RWPE2 (cell line): ENCODE measurements at regions not wholly inside any gene's neighbourhood (a gene's known extent, or its start where the extent isn't known, plus 50 kb on each side); places are given as distances from the start of the nearest gene placed in this dataset.
A peak's percentile ranks its signal among the peaks of the same experiment; 100 is the strongest.

Experiments used
- ATAC-seq: fragments of 200-7000 bp; cut with Tn5 transposase; 3 replicates; pipeline ENCODE4 v1.9.1; 2021; ENCODE audit warnings: low read depth
- DNase-seq: peaks from one replicate; pipeline ENCODE4 v3.0.0-alpha.2; 2020; ENCODE audit warnings: low spot score
- H3K27ac ChIP-seq: fragments of 450-650 bp; 2 replicates; pipeline ENCODE4 v1.5.1; 2017; ENCODE audit warnings: mild to moderate bottlenecking; ENCODE audit not compliant: poor library complexity, severe bottlenecking
- H3K27me3 ChIP-seq: fragments of 250-450 bp; sonication (Bioruptor Pico); 2 replicates; pipeline ENCODE4 v1.5.1; 2021; ENCODE audit warnings: mild to moderate bottlenecking, moderate library complexity; ENCODE audit not compliant: insufficient read depth, poor library complexity, severe bottlenecking
- H3K36me3 ChIP-seq: fragments of 250-450 bp; sonication (Bioruptor Pico); 2 replicates; pipeline ENCODE4 v1.5.1; 2020; ENCODE audit warnings: low read depth, mild to moderate bottlenecking, moderate library complexity
- H3K4me1 ChIP-seq: fragments of 250-450 bp; sonication (Bioruptor Pico); 2 replicates; pipeline ENCODE4 v1.5.1; 2021; ENCODE audit warnings: mild to moderate bottlenecking, moderate library complexity; ENCODE audit not compliant: insufficient read depth, poor library complexity, severe bottlenecking
- H3K4me3 ChIP-seq: fragments of 250-450 bp; sonication (Bioruptor Pico); 2 replicates; pipeline ENCODE4 v1.5.1; 2021; ENCODE audit warnings: mild to moderate bottlenecking, moderate library complexity; ENCODE audit not compliant: severe bottlenecking
- H3K9me3 ChIP-seq: fragments of 250-450 bp; sonication (Bioruptor Pico); 2 replicates; pipeline ENCODE4 v1.5.1; 2021; ENCODE audit warnings: mild to moderate bottlenecking, moderate library complexity; ENCODE audit not compliant: severe bottlenecking
- TF ChIP-seq, protein P1 (sequence below): fragments of 450-650 bp; IDR thresholded peaks from one replicate; pipeline ENCODE4 v1.5.1; 2017; ENCODE audit warnings: mild to moderate bottlenecking, moderate library complexity; ENCODE audit not compliant: poor library complexity, severe bottlenecking

DNA sequence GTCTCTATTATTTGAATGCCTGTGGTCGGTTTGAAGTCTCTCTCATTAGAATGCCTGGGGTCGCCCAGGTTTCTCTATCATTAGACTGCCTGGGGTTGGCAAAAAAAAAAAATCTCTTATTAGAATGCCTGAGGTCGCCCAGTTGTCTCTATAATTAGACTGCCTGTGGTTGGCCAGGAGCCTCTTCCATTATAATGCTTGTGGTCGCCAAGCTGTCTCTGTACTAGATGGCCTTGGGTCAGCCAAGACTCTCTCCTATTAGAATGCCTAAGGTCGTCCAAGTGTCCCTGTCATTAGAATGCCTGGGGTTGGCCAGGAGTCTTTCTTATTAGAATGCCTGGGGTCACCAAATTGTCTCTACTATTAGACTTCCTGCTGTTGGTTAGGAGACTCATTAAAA lies 2228.4 kb downstream of the TP53TG3F start:
- Histone ChIP-seq H3K4me1 (no peaks in the 10 kb centered on the region), H3K4me3 (no peak overlapping the region), H3K36me3 (no peaks in the 10 kb centered on the region), H3K27me3 (no peaks in the 10 kb centered on the region), H3K9me3 (peaks cover 2% of the 10 kb centered on the region), H3K27ac (no peak overlapping the region)
- TF ChIP-seq, protein P1, sequence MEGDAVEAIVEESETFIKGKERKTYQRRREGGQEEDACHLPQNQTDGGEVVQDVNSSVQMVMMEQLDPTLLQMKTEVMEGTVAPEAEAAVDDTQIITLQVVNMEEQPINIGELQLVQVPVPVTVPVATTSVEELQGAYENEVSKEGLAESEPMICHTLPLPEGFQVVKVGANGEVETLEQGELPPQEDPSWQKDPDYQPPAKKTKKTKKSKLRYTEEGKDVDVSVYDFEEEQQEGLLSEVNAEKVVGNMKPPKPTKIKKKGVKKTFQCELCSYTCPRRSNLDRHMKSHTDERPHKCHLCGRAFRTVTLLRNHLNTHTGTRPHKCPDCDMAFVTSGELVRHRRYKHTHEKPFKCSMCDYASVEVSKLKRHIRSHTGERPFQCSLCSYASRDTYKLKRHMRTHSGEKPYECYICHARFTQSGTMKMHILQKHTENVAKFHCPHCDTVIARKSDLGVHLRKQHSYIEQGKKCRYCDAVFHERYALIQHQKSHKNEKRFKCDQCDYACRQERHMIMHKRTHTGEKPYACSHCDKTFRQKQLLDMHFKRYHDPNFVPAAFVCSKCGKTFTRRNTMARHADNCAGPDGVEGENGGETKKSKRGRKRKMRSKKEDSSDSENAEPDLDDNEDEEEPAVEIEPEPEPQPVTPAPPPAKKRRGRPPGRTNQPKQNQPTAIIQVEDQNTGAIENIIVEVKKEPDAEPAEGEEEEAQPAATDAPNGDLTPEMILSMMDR: no peak
- DNase-seq: no peak
- ATAC-seq: no peak

DNA sequence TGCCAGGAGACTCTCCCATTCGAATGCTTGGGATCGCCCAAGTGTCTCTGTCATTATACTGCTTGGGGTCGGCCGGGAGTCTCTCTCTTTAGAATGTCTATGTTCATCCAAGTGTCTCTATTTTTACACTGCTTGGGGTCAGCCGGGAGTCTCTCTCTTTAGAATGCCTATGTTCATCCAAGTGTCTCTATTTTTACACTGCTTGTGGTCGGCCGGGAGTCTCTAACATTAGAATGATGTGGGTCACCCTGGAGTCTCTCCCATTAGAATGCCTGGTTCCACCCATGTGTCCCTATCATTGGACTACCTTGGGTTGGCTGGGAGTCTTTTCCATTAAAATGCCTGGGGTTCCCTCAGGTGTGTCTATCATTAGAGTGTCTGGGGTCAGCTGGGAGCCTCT lies 2230.4 kb downstream of the TP53TG3F start:
- no peaks in the 10 kb centered on the region for H3K36me3 ChIP-seq
- no peak for ATAC-seq
- peaks cover 2% of the 10 kb centered on the region for H3K9me3 ChIP-seq
- H3K4me1 ChIP-seq: no peaks in the 10 kb centered on the region
- no peaks in the 10 kb centered on the region for H3K27me3 ChIP-seq
- H3K4me3 ChIP-seq: no peak overlapping the region
- peak; percentile 8 for DNase-seq
- TF ChIP-seq, protein P1: no peak
- H3K27ac ChIP-seq: no peak overlapping the region

DNA sequence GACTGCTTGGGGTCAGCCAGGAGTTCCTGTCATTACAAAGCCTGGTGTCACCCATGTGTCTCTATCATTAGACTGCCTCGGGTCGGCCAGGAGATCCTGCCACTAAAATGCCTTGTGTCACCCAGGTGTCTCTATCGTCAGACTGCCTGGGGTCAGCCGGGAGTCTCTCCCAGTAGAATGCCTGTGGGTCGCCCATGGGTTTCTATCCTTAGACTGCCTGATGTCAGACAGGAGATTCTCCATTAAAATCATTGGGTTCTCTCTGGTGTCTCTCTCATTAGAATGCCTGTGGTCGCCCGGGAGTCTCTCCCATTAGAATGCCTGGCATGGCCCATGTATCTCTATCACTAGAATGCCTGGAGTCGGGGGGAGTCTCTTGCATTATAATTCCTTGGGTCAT lies 2231.0 kb downstream of the TP53TG3F start:
- Histone ChIP-seq H3K27me3 (no peaks in the 10 kb centered on the region), H3K4me1 (no peaks in the 10 kb centered on the region), H3K27ac (no peak overlapping the region), H3K36me3 (no peaks in the 10 kb centered on the region), H3K9me3 (peaks cover 2% of the 10 kb centered on the region), H3K4me3 (no peak overlapping the region)
- TF ChIP-seq, protein P1: no peak
- DNase-seq: peak; percentile 26
- ATAC-seq: no peak

DNA sequence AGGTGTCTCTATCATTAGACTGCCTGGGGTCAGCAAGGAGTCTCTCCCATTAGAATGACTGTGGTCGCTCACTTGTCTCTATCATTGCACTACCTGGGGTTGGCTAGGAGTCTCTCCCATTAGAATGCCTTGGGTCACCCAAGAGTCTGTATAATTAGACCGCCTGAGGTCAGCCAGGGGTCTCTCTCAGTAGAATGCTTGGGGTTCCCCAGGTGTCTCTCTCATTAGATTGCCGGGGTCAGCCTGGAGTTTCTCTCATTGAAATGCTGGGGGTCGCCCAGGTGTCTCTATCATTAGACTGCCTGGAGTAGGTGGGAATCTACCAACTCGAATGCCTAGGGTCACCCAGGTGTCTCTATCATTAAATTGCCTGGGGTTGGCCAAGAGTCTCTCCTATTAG lies 2231.6 kb downstream of the TP53TG3F start:
- DNase-seq: peak; percentile 23
- Histone ChIP-seq H3K27me3 (no peaks in the 10 kb centered on the region), H3K9me3 (peaks cover 4% of the 10 kb centered on the region), H3K4me1 (no peaks in the 10 kb centered on the region), H3K27ac (no peak overlapping the region), H3K36me3 (no peaks in the 10 kb centered on the region), H3K4me3 (no peak overlapping the region)
- TF ChIP-seq, protein P1: no peak
- no peak for ATAC-seq

DNA sequence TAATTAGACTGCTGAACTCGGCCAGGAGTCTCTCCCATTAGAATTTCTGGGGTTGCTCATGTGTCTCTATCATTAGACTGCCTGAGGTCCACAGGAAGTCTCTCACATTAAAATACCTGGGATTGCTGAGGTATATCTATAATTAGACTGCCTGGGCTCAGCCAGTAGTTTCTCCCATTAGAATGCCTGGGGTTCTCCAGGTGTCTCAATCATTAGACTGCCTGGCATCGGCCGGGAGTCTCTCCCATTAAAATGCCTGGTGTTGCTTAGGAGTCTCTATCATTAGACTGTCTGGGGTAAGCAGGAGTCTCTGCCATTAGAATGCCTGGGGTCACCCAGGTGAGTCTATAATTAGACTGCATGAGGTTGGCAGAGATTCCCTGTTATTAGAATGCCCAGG lies 2233.4 kb downstream of the TP53TG3F start:
- Histone ChIP-seq H3K4me1 (no peaks in the 10 kb centered on the region), H3K4me3 (no peak overlapping the region), H3K27ac (no peak overlapping the region), H3K36me3 (no peaks in the 10 kb centered on the region), H3K27me3 (no peaks in the 10 kb centered on the region), H3K9me3 (peaks cover 7% of the 10 kb centered on the region)
- TF ChIP-seq, protein P1: no peak
- DNase-seq (peak; percentile 7), ATAC-seq (no peak)
